Omental fat pad (tissue), 3 donors: ENCODE measurements at regions not wholly inside any gene's neighbourhood (a gene's known extent, or its start where the extent isn't known, plus 50 kb on each side); places are given as distances from the start of the nearest gene placed in this dataset.

Experiments used
- ATAC-seq: fragments of 150-250 bp; one replicate; pipeline ENCODE4 v1.9.1; 2016; ENCODE audit warnings: mild to moderate bottlenecking, moderate library complexity; ENCODE audit not compliant: low FRiP score
- DNase-seq: peaks from one replicate; pipeline ENCODE4 v3.0.0-alpha.2; 2019; ENCODE audit warnings: low spot score
- TF ChIP-seq, protein P1 (sequence below), 3 donors: fragments of 450-650 bp; IDR thresholded peaks; one replicate each; pipeline ENCODE4 v1.5.1; 2016 to 2017; ENCODE audit warnings: antibody characterized with exemption in 3 of 3, mild to moderate bottlenecking in 3 of 3, moderate library complexity in 2 of 3

DNA sequence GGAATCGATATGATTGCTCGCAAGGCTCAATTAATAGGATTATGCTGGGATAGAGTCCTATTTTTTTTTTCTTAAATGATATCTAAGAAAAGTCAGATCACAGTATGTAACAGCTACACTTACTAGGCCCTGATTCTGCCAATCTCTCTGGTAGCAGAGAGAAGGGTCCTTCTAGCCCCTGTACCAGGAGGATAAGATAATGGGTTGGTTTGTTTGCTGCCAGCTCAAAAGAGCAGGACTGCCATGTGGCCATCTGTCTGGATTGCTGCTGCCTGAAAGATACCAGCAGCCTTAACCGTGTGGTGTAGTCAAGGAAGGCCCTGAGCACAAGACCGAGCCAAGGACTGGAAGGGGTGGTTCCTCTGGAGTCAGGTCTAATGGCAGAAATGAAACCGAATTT is 236.4 kb downstream of the KLF13 start:
- no peak for ATAC-seq
- TF ChIP-seq, protein P1, sequence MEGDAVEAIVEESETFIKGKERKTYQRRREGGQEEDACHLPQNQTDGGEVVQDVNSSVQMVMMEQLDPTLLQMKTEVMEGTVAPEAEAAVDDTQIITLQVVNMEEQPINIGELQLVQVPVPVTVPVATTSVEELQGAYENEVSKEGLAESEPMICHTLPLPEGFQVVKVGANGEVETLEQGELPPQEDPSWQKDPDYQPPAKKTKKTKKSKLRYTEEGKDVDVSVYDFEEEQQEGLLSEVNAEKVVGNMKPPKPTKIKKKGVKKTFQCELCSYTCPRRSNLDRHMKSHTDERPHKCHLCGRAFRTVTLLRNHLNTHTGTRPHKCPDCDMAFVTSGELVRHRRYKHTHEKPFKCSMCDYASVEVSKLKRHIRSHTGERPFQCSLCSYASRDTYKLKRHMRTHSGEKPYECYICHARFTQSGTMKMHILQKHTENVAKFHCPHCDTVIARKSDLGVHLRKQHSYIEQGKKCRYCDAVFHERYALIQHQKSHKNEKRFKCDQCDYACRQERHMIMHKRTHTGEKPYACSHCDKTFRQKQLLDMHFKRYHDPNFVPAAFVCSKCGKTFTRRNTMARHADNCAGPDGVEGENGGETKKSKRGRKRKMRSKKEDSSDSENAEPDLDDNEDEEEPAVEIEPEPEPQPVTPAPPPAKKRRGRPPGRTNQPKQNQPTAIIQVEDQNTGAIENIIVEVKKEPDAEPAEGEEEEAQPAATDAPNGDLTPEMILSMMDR (IDR thresholded peaks at IDR 0.05), result no peak
- no peak for DNase-seq

DNA sequence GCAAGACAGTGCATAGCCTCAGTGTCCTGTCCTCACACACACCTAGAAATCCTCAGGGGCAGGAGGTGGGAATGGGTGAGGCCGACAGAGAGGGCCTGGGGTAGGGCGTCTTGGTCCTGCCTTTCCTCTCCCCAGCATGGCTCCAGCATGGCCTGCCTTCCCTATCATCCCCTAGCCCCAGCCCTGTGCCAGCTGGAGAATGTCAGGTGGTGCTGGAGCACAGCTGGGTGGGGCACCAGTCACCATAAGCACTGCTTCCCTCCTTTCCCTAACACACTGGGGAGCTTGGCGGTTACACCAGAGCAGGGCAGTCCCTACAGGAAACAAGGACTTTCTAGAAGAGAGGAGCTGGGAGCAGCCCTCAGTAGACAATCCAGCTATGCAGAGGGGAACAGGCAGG is 236.8 kb downstream of the KLF13 start:
- ATAC-seq (no peak), DNase-seq (no peak)
- TF ChIP-seq, protein P1 (IDR thresholded peaks at IDR 0.05), result no peak

DNA sequence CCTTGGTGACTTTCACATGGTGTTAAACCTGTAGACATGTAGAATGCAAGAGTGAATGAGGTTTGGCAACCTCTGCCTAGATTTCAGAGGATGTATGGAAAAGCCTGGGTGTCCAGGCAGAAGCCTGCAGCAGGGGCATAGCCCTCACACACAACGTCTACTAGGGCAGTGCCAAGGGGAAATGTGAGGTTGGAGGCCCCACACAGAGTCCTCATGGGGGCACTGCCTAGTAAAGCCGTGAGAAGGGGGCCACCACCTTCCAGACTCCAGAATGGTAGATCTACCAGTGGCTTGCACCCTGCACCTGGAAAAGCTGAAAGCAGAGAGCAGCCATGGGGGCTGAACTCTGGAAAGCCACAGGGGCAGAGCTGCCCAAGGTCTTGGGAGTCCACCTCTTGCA is 241.2 kb downstream of the KLF13 start:
- ATAC-seq, result no peak
- TF ChIP-seq, protein P1 (IDR thresholded peaks at IDR 0.05), result no peak
- no peak for DNase-seq

DNA sequence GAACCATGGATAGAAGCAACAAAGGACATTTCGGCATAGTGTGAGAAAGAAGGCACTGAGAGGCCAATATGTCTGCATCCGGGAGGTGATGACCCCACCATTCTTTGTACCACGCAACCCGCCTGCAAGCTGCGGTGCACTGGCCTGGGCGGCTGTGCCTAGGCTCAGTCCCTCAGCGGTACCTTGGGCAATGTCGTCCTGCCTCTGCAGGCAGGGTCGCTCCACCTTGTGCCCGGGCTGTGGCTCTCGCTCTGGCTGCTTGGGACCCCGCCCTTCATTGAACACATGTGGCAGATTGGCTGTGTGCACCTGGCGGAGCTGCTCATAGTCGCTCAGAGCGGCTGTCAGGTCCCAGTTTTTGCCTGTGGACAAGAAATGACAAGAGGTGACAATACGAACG is 243.2 kb downstream of the KLF13 start:
- no peak for ATAC-seq
- TF ChIP-seq, protein P1 (IDR thresholded peaks at IDR 0.05), result no peak

DNA sequence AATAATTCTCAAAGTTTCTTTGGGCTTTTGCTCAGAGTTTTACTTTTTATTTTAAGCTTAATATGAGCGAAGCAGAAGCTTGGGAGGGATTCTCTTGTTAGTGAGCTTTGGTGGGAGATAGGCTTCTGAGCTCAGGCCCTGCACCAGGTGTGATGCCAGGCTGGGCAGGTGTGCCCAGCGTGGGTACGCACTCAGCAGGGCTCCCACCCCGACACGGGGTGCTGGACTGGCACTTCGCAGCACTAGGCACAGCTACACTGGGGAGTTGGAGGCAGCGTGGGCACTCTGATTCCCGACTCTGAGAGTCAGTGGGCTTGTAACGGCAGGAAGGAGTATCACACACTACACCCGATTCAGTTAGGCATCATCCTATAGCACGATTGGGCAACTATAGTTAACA is 244.0 kb downstream of the KLF13 start:
- ATAC-seq, result no peak
- TF ChIP-seq, protein P1 (IDR thresholded peaks at IDR 0.05), result no peak
- no peak for DNase-seq

More for the DNA sequence above, 243.2 kb downstream of the KLF13 start:
- DNase-seq, result no peak

DNA sequence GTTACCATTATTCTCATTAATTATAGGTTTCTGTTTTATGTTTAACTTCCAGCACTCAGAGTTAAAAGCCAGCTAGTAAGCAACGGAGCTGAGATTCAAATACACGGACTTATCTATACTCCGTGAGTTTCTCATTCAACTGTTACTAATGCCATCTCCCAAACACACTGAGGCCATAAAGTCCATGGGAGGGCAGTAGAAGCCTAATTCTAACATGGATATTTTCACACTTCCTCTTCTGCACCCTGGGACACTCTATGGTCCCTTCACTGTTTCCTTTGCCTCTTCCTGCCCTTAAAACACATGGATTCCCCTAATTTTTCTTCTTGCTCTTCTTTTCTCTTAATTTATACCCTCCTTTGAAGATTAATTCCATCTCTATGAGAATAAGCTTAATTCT is 245.0 kb downstream of the KLF13 start:
- TF ChIP-seq, protein P1 (IDR thresholded peaks at IDR 0.05), result no peak
- no peak for ATAC-seq

DNA sequence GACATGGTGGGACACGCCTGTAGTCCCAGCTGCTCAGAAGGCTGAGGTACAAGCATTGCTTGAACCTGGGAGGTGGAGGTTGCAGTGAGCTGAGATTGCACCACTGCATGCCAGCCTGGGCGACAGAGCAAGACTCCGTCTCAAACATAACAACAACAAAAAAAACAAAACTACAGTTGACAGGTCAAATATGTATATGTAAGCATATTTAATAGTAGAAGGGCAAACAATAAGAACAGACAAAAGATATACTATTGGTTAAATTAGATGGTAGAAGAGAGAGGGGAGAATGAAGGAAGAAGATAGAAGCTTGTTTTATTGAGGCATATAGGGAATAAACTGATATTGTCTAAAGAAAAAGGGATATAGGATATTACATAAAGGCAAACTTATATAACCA is 247.1 kb downstream of the KLF13 start:
- DNase-seq (no peak), ATAC-seq (no peak)
- TF ChIP-seq, protein P1 (IDR thresholded peaks at IDR 0.05), result no peak

More for the DNA sequence above, 245.0 kb downstream of the KLF13 start:
- no peak for DNase-seq
